GM18870 (cell line): ENCODE measurements at regions not wholly inside any gene's neighbourhood (a gene's known extent, or its start where the extent isn't known, plus 50 kb on each side); places are given as distances from the start of the nearest gene placed in this dataset.

Experiments
- ATAC-seq: cut with Tn5 transposase; IDR thresholded peaks from one replicate; pipeline ENCODE4 v1.9.1; 2021; ENCODE audit warnings: moderate library complexity; ENCODE audit not compliant: unreplicated experiment

GRCh38 chr2:144333143-144333555, 186.8 kb downstream of the ZEB2 start:
- no peak for ATAC-seq

- ATAC-seq = peak; percentile 73
Measured at GRCh38 chr2:144332356-144333142, 187.4 kb downstream of the ZEB2 start.

GRCh38 chr2:144331674-144332355, 188.1 kb downstream of the ZEB2 start:
- peak; percentile 56 for ATAC-seq

GRCh38 chr2:144330951-144331673, 188.8 kb downstream of the ZEB2 start:
- no peak for ATAC-seq

GRCh38 chr2:144329472-144329871, 190.4 kb downstream of the ZEB2 start:
- ATAC-seq = no peak

- ATAC-seq = no peak
Measured at GRCh38 chr2:144328938-144329337, 191.0 kb downstream of the ZEB2 start.

GRCh38 chr2:144326825-144327224, 193.1 kb downstream of the ZEB2 start:
- no peak for ATAC-seq

GRCh38 chr2:144325086-144325485, 194.8 kb downstream of the ZEB2 start:
- ATAC-seq = peak; percentile 68

- peak; percentile 25 for ATAC-seq
Measured at GRCh38 chr2:144324446-144325045, 195.4 kb downstream of the ZEB2 start.

GRCh38 chr2:144323946-144324345, 196.0 kb downstream of the ZEB2 start:
- peak; percentile 47 for ATAC-seq

- ATAC-seq = no peak
Measured at GRCh38 chr2:144322379-144322778, 197.5 kb downstream of the ZEB2 start.

- no peak for ATAC-seq
Measured at GRCh38 chr2:144320491-144320890, 199.4 kb downstream of the ZEB2 start.

- no peak for ATAC-seq
Measured at GRCh38 chr2:144317071-144317738, 202.7 kb downstream of the ZEB2 start.

- no peak for ATAC-seq
Measured at GRCh38 chr2:144310889-144311608, 208.9 kb downstream of the ZEB2 start.

GRCh38 chr2:144310484-144310883, 209.4 kb downstream of the ZEB2 start:
- no peak for ATAC-seq

GRCh38 chr2:144307711-144308110, 212.2 kb downstream of the ZEB2 start:
- no peak for ATAC-seq

GRCh38 chr2:144304202-144304601, 215.7 kb downstream of the ZEB2 start:
- ATAC-seq = no peak

GRCh38 chr2:144300632-144301031, 219.3 kb downstream of the ZEB2 start:
- no peak for ATAC-seq

GRCh38 chr2:144290276-144290675, 229.6 kb downstream of the ZEB2 start:
- ATAC-seq = no peak

GRCh38 chr2:144288438-144288837, 231.5 kb downstream of the ZEB2 start:
- no peak for ATAC-seq
